ENCODE measurements at regions not wholly inside any gene's neighbourhood (a gene's known extent, or its start where the extent isn't known, plus 50 kb on each side); places are given as distances from the start of the nearest gene placed in this dataset.
"Not testable (repeated sequence)": the region's sequence is repeated elsewhere in the genome, so short reads cannot be mapped to it uniquely, and the experiment has no call there.

DNA sequence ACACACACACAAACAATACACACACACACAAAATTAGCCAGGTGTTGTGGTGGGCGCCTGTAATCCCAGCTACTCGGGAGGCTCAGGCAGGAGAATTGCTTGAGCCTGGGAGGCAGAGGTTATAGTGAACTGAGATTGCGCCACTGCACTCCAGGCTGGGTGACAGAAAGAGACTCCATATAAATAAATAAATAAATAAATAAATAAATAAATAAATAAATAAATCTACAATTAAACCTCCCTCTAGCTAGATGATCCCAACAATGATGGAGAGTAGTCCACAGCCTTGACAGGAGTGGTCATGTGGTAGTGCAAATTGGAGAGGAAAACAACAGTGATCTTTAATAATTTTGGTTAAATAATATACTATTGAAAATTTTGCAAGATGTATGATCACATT lies 1739.0 kb upstream of the C9orf72 start:
- no peak for DNase-seq

DNA sequence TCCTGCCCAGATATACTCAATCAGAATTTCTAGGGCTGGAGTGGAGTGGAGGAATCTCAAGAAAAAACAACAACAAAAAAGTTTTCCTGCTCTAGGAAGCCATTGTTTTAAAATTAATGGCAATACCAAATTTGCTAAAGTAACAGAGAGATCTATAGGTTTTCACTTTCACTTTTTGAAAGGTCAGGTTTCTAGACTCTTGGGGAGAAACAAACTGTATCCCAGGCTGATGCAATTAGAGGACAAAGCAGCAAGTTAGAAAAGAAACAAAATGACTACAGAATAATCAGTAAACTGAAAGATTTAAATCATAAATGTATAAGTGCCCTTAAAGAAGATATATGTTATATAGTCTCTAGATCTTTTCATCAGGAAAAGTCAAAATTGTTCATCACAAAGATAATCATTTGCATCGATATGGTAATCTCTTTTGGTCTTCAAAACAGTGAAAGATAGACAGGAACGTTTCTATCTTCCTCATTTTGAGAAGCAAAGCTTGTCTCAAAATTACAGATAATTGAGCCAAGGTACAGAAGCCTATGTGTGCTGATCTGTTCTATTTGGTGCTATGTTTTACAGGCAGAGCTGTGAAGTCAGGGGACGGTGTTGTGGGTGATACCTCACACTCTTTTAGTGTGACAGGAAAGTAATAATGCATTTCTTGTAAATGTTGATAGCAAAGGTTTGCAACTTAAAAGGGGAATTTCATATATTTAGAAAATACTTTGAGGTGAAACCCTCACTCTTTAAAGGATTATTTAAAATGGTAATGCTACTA lies 1746.6 kb upstream of the C9orf72 start:
- no peak for DNase-seq

DNA sequence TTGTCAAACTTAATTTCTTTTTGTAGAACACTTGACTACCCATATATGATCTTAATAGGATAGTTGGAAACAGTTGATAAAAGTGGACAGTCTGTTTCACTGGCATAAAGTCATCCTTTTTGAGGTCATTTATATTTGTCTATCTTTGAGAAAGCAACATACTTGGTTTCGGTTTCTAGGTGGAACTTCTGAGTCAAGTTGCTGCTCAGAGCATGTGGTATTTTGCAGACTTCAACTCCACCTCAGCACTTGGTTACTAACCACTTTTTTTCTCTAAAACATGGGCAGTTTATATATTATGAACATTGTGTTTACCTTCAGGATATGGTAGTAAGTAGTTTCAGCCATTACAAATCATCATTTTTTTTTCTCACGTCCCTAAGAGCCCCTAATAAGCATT lies 1749.0 kb upstream of the C9orf72 start:
- DNase-seq: no peak

DNA sequence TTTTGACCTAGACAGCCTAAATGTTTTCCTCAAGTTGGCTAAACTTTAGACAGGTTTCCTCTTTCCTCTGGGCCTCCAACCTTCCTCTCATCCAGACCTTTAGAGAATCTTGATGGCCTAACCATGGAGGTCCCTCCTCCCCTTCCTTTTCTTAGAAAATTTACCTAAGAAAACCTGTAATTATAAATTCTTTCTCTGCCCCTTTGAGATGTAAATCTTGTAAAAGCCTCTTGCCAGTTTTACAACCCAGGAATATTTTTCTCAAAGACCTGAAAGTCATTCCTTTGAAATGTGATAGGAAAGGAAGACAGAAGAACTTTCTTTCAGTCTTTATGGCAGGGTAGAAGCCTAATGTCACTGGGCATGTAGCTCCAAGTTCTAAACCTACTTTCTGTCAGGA lies 1752.6 kb upstream of the C9orf72 start:
- DNase-seq: no peak

DNA sequence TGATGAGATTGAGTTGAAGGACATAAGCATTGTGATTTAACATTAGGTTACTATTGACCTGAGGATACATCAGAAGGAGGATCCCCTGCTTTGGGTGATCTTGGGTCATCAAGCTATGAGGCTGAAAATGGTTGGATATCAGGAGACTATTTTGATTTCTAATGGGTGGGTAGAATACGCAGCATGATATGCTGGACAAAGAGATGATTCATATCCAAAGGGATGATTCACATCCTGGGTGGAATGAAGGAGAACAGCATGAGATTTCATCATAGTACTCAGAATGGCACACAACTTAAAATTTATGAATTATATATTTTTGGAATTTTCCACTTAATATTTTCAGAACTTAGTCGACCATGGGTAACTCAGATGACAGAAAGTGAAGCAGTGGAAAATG lies 1759.5 kb upstream of the C9orf72 start:
- no peak for DNase-seq

DNA sequence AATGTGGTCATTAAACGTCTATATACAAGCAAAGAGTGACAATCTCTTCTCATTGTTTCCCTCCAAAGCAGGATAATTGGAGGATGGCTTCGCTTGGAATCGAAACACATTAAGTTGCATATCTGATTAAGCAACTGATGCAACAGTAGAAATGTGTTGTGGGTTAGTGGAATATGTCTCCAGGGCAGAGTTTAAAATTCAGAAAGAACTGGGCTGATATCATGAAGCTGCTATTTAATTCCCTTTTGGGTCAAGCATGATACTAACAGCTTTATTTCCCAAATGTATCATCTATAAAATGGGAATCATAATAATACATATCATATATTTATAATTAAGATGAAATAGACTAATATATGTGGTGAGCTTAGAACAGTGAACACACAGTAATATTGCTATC lies 1763.0 kb upstream of the C9orf72 start:
- no peak for DNase-seq

DNA sequence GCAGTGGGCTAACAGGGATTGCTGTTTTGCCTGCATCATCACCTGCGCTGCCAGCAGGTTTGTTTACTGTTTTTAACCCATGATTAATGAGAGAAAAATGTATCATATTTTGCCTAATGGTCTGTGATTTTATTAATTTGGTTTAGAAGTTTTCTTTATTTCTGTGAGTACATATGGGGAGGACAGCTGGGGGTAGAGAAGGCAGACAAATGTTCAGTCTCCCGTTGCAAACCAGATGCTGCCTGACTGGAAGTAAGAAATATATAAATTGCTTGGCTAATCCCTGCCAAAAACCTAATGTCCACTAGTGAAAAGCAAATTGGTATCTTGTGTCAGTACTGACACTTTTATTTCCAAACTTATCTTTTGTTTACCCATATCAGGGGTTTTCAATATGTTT lies 1766.1 kb upstream of the C9orf72 start:
- DNase-seq: no peak

DNA sequence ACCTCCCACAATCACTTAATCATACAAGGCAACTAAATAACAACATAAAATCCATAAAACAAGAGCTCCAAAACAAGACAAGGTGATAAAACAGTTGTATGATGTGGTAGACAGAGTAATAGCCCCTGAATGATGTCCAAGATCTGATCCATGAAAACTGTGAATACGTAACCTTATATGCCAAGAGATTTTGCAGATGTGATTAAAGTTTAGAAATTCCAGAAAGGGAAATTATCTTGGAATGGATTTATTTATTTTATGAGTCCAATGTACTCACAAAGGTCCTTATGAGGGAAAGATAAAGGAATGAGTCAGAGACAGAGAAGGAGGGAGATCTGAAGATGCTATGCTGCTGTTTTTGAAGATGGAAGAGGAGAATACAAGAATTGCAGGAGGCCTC lies 1775.7 kb upstream of the C9orf72 start:
- no peak for DNase-seq

DNA sequence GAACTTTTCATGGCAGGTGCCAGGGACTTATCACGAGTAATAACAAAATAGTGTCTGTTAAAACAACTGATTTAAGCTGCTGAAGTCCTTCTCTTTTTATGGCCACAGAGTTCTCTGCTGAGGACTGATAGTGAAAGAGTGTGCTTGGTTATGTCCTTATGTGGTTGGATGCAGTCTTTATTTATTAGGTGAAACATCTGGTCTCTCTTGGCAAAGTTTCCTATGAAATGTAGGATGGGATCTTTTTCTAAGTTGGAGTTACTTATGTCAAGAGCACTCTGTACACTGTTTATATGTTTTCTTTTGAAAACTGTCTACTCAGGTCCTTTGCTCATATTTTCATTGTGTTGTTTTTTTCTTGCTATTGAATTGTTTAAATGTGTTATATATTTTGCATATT lies 1816.1 kb upstream of the C9orf72 start:
- DNase-seq: no peak

DNA sequence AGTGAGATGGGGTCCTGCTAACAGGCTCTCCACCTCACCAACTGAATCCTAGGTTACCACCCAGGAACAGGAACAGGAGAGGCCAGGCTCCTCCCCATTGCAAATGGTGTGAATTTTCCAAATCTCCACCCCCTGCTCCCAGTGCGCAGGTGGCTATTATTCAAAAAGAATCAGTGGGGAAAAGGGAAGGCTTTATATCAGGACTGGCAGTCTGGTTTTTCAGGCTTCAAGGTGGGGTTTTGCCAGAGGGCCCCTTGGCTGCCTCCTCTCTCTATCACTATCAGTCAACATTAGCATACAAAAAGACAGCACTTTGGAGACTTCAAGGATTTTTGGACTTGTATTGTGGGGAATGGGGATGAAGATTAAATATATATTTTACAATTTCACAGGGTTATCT lies 1817.6 kb upstream of the C9orf72 start:
- DNase-seq: no peak

DNA sequence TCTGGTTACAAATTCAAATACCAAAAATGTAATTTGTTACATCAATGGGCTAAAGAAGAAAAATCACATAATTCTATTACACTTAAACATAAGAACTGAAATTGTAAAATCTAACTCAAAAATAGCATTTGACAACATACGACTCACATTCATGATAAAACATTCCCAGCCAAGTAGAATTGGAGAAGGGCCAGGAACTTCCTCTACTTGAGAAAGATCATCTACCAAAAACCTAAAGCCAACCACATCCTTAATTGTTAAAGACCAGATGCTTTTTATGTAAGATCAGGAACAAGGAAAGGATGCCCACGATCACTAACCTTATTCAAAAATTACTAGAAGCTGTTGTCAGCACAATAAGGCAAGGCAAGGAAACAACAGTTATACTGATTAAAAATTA lies 1819.8 kb upstream of the C9orf72 start:
- no peak for DNase-seq

DNA sequence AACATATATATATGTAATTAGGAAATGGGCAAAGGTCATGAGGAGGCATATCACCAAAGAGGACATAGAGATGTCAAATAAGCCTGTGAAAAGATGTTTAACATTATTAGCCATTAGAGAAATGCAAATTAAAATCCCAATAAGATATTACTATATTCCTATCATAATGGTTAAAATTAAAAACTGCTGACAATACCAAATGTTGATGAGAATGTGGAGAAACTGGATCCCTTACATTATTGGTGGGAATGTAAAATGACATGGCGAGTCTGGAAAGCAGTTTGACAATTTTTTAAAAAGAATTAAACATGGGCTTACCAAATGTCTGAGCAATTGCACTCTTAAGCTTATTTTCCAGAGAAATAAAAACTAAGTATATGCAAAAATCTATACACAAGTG lies 1821.6 kb upstream of the C9orf72 start:
- DNase-seq: no peak

DNA sequence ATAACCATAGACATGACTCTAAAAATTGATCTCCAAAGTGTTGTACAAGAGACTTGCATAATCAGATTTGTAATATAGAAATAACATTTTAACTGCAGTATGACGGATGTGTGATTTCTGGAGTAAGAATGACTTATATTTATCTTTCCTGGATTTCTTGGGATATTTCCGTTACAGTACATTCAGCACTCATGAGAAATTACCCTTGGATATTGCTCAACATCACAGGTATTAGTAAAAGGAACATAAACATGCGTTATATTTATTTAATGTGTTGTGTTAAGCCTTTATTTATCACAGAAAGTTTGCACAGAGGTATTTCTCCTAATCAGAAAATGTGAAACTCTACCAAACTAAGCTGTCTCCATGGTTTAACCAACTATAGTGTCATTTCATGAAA lies 1823.9 kb upstream of the C9orf72 start:
- DNase-seq: no peak

DNA sequence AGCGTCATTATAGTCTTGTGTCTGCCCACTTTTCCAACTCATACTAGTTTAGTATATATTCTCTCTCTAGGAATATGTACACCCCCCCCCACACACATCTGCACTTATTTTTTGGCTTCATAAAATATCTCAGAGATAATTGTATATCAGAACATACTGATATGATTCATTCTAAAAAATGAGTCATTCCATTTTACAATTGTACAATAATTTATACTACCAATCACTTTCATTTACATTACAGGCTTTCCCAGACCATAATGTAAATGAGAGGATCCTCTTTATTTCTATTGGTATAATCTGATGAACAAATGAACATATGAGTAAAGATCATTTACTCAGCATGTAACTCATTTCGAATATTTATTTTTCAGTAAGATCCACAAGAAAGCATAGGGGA lies 1842.9 kb upstream of the C9orf72 start:
- DNase-seq: no peak

DNA sequence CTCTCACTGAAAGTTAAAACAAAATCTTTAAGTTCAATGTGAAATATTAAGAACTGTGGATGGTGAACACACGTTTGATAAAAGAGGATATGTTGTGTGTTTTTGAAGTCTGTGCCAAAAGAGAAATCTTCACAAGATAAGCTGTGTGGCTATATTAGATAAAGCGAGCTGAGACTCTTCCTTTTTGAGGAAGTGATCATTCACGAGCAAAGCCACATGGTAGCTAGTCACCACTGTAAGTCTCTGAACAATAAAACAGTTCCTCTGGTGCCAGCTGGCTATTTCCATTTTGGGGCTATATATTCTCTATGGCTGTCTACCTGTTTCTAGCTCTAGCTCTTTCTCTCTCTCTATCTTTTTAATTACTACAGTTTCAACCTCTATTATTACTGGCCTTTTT lies 1849.2 kb upstream of the C9orf72 start:
- DNase-seq: no peak

DNA sequence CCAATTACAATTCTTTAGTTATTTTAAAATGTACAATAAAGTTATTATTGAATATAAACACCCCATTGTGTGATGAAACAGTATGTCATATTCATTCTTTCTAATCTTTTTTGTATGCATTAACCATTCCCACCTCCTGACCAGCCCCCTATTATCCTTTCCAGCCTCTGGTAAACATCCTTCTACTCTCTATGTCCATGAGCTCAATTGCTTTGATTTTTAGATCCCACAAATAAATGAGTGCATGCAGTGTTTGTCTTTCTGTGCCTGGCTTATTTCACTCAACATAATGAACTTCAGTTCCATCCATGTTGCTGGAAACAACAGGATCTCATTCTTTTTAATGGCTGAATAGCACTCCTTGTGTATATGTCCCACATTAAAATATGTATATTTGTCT lies 1858.9 kb upstream of the C9orf72 start:
- no peak for DNase-seq

DNA sequence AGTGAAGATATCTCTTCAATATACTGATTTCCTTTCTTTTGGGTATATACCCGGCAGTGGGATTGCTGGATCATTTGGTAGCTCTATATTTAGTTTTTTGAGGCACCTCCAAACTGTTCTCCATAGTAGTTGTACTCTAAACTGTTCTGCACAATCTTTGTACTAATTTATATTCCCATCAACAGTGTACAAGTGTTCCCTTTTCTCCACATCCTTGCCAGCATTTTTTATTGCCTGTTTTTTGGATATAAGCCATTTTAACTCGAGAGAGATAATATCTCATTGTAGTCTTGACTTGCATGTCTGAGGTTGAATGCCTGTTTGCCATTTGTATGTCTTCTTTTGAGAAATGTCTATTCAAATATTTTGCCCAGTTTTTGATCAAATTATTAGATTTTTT lies 1859.4 kb upstream of the C9orf72 start:
- DNase-seq: not testable (repeated sequence)

DNA sequence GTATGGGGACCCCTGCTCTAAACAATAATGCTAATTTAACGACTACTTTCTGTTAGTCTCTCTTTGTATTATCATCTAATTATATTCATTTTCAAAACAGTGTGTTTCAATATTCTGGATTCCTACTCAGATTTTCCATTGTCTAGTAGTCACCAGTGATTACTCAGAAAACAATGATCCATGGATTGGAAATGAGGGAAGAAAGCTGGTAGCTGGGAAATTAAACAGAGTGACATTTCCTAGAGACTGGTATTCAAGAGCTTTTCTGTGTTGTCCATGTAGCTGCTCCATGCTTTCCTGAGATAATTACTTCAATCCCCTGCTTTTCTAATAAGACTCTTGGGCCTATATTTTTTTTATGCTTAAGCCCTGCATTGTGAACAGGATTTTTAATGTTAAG lies 1862.1 kb upstream of the C9orf72 start:
- DNase-seq: no peak

DNA sequence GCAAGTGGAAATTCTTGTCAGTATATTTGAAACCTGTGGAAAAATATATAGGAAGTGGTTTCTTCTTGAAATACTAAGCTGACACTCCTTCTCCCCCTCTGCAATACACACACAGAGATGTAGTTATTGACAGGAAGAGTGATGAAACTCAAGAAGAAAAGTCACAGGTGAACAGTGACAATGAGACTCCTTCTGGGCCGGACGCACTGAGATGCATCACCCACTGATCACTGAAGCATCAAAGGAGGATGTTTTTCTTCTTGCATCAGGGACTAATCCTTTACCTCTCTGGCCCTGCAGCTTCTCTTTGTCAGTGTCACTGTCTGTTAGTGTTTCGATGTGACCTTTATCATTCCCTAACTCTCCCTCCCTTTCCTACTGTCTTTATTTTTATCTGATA lies 1864.2 kb upstream of the C9orf72 start:
- no peak for DNase-seq

DNA sequence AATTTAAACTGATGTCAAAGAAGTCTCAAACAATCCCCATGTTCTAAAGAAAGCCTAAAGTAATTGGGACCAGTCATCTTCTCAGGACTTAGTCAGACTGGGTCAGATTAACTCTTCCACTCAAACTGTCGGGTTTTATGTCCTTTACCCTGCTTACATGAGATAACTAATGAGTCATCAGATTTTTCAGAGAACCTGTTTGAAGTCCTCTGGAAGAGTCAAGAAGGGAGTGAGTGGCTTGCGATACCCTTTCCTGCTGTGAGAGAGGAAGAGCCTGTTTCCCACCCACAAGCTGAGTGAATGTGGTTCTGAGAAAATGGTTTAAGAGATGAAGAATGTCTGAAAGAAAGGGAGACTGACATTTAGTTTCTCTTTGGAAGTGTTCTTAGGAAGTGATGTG lies 1866.7 kb upstream of the C9orf72 start:
- no peak for DNase-seq

DNA sequence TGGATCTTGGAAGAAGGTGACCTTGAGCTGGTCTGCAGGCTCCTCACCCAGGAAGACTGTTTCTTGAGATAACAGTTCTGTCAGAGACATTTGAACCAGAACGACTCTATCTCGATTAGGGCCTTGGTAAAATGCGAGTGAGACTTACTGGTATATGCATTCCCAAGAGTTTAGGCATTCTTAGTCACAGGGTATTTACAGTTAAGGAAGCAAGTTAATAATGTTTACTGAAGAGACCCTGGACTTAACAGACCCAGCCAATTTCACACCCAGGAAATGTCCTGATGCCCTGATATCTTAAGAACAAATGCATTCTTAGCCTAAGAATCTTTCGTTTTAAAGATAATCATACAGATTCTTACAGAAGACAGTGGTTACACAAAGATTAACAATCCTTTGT lies 1867.2 kb upstream of the C9orf72 start:
- no peak for DNase-seq

DNA sequence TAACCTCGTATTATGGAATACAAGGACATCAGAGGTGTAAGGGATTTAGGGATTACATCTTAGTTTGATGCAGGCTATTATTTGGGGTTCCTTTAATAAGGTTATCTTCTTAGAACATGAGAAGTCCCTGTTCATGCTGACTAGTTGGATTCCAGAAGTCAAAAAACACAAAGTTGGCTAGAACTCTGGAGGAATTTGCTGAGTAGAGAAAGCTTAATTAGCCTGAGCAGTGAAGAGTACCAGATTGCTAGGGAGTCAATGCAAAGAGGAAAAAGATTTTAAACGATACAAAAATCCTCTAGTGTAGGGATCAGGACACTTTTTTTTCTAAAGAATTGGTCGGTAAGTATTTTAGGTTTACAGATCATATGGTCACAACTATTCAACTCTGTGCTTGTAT lies 1872.5 kb upstream of the C9orf72 start:
- DNase-seq: no peak

DNA sequence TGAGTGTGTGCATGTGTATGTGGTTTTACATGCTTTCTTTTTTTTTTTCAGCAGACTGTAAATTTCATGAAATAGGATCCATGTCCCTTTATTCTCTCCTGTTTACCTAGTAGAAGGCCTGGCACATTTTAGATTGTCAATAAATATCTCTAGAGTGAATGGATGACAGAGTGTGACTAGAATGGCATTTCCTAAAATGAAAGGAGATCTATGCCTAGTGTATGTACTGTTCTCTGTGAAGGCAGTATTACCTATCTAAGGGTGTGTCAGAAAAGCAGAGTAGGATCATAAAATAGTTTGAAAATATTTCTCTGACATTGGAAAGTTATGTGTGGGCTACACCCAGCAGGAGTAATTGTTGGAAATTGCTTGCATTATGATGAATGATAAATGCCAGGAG lies 1876.0 kb upstream of the C9orf72 start:
- DNase-seq: peak; percentile 94

DNA sequence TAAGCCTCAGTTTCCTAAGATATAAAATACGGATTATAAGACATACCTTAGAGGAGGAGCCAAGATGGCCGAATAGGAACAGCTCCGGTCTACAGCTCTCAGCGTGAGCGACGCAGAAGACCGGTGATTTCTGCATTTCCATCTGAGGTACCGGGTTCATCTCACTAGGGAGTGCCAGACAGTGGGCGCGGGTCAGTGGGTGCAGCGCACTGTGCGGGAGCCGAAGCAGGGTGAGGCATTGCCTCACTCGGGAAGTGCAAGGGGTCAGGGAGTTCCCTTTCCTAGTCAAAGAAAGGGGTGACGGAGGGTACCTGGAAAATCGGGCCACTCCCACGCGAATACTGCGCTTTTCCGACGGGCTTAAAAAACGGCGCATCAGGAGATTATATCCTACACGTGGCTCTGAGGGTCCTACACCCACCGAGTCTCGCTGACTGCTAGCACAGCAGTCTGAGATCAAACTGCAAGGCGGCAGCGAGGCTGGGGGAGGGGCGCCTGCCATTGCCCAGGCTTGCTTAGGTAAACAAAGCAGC lies 1877.1 kb upstream of the C9orf72 start:
- DNase-seq: not testable (repeated sequence)

DNA sequence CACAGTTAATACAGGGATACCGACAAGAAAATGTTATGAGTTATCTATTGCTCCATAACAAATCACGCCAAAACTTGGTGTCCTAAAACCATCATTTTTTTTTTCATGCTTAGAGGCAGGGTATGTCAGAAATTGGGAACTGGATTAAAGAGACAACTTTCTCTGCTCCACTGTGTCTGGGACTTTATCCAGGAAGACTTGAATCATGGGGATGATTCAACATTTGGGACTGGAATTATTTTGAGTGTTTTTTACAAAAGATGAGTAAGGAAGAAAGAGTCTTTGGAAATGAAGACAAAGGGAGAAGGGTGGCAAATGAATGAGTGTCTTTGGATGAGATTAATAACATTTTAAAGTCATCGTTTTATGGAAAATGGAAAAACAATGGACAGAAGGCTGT lies 1883.7 kb upstream of the C9orf72 start:
- no peak for DNase-seq
